Ishikawa (cell line): ENCODE measurements at regions not wholly inside any gene's neighbourhood (a gene's known extent, or its start where the extent isn't known, plus 50 kb on each side); places are given as distances from the start of the nearest gene placed in this dataset.

Experiments used
- CEBPB ChIP-seq: IDR thresholded peaks from 2 replicates; pipeline ENCODE4 v1.6.1; 2012
- CREB1 ChIP-seq: IDR thresholded peaks from 2 replicates; pipeline ENCODE4 v1.6.1; 2012; ENCODE audit warnings: low read depth
- EGR1 ChIP-seq: IDR thresholded peaks from 2 replicates; pipeline ENCODE4 v1.6.1; 2012
- EP300 ChIP-seq: IDR thresholded peaks from 2 replicates; pipeline ENCODE4 v1.6.1; 2012; ENCODE audit warnings: borderline replicate concordance
- FOXM1 ChIP-seq: IDR thresholded peaks from 2 replicates; pipeline ENCODE4 v1.6.1; 2012; ENCODE audit warnings: low read depth, borderline replicate concordance
- NFIC ChIP-seq: IDR thresholded peaks from 2 replicates; pipeline ENCODE4 v1.6.1; 2012
- RAD21 ChIP-seq: IDR thresholded peaks from 2 replicates; pipeline ENCODE4 v1.6.1; 2012; ENCODE audit warnings: low read depth
- REST ChIP-seq: IDR thresholded peaks from 2 replicates; pipeline ENCODE4 v1.6.1; 2012; ENCODE audit warnings: low read depth, mild to moderate bottlenecking
- TAF1 ChIP-seq: IDR thresholded peaks from 2 replicates; pipeline ENCODE4 v1.6.1; 2012; ENCODE audit warnings: low read depth, mild to moderate bottlenecking
- TCF12 ChIP-seq: IDR thresholded peaks from 2 replicates; pipeline ENCODE4 v1.6.1; 2012; ENCODE audit warnings: low read depth
- TEAD4 ChIP-seq: IDR thresholded peaks from 2 replicates; pipeline ENCODE4 v1.6.1; 2012
- USF1 ChIP-seq: IDR thresholded peaks from 2 replicates; pipeline ENCODE4 v1.6.1; 2012
- YY1 ChIP-seq: IDR thresholded peaks from 2 replicates; pipeline ENCODE4 v1.6.1; 2012; ENCODE audit warnings: low read depth
- ZBTB7A ChIP-seq: IDR thresholded peaks from 2 replicates; pipeline ENCODE4 v1.6.1; 2012; ENCODE audit warnings: low read depth
- TF ChIP-seq, protein P1 (sequence below): IDR thresholded peaks from 2 replicates; pipeline ENCODE4 v1.6.1; 2012

DNA sequence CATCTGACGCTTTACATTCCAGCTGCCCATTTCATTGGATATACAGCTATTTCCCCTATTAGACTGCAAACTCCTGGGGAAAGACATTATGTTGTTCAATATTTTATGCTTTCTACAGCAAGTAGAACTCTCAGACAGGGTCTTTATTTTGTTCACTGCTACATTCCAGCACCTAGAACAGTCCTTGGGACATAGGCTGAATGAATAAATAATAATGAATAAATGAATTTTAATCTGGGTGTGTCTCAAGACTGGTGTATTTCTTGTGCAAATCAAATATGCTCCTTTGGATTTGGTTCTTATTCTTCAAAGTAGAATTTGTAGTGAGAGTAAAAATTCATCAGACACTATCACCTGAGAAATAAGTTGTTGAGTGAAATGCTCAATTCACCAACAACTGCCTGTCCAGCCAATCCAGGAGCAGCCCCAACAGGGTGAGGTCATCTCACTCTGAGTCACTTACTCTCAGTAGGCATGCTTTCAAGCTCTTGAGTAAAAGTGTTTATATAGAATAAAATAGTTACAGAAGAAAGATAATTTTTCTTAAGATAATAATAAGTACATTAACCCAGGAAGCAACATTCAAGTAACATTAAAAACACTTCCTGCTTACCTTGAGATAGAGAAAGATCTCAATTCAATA, 287.5 kb upstream of the NPVF start:
- TF ChIP-seq, protein P1, sequence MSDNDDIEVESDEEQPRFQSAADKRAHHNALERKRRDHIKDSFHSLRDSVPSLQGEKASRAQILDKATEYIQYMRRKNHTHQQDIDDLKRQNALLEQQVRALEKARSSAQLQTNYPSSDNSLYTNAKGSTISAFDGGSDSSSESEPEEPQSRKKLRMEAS = no peak
- no peak for TF ChIP-seq YY1
- no peak for TF ChIP-seq FOXM1
- no peak for TF ChIP-seq USF1
- no peak for TF ChIP-seq EP300
- TF ChIP-seq TAF1 = no peak
- TF ChIP-seq CEBPB = no peak
- no peak for TF ChIP-seq NFIC
- TF ChIP-seq CREB1 = no peak
- no peak for TF ChIP-seq REST
- no peak for TF ChIP-seq ZBTB7A
- no peak for TF ChIP-seq TCF12
- TF ChIP-seq TEAD4 = no peak
- no peak for TF ChIP-seq RAD21
- TF ChIP-seq EGR1 = no peak

DNA sequence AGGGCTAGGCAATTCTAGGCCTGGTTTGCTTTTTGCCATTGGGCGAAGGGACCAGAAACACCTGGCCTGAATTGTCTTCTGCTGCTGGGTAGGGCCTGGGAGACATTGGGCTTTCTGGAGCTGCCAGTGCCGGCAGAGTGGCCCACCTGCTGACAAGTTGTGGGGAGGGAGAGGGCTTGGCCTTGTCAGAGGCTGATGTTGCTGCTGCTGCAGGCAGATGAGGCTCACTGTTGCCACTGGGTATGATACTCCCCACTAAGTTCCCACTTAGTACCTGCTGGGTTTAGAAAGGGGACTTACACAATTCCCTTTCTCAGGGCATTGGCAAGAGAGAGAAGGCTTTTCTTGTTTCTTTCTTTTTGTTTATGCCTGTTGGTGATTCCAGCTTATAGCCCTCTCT, 289.6 kb upstream of the NPVF start:
- TF ChIP-seq RAD21 (no peak), FOXM1 (no peak), EP300 (no peak), NFIC (no peak), TCF12 (no peak), REST (no peak), TAF1 (no peak), EGR1 (no peak), CEBPB (no peak), CREB1 (no peak), YY1 (no peak), TEAD4 (no peak), ZBTB7A (no peak), USF1 (no peak)
- TF ChIP-seq, protein P1 = no peak

GRCh38 chr7:25520017-25520416, 291.7 kb upstream of the NPVF start:
- TF ChIP-seq RAD21 (no peak), REST (no peak), USF1 (no peak), YY1 (no peak), TAF1 (no peak), EGR1 (no peak), TEAD4 (no peak), FOXM1 (no peak), EP300 (no peak), NFIC (no peak), TCF12 (no peak), CEBPB (no peak)
- TF ChIP-seq, protein P1 = no peak
